HG03159 (cell line): ENCODE measurements at regions not wholly inside any gene's neighbourhood (a gene's known extent, or its start where the extent isn't known, plus 50 kb on each side); places are given as distances from the start of the nearest gene placed in this dataset.
"Not testable (repeated sequence)": the region's sequence is repeated elsewhere in the genome, so short reads cannot be mapped to it uniquely, and the experiment has no call there.

Experiments used
- ATAC-seq: cut with Tn5 transposase; IDR thresholded peaks from one replicate; pipeline ENCODE4 v1.9.1; 2021; ENCODE audit warnings: mild to moderate bottlenecking, moderate library complexity; ENCODE audit not compliant: unreplicated experiment

DNA sequence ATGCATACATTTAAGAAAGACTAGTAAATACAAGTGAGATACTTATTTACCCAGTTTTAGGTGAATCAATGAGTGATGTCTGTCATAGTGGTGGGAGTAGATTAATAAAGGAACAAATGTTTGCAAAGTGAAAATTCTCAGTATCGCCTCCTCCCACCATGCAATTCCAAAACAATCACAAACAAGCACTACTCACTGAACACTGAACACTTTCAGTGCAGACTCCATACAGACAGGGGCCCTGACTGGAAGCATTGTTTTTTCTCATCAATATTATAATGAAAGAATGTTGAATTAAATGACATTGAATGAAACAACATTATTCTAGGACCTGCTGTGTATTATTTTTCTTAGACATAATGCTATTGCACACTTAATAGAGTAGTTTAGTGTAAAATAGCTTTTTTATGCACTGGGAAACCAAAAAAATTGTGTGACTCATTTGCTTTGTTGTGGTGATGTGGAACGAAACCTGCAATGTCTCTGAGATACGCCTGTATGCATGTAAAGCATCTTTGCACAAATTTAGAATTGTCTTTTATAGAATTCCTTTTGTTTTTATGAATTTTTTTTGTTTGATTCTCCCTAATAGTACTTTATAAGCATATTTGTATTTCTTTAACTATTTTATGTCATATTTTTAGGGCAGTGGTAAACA is 317.5 kb downstream of the UTRN start:
- ATAC-seq: no peak

DNA sequence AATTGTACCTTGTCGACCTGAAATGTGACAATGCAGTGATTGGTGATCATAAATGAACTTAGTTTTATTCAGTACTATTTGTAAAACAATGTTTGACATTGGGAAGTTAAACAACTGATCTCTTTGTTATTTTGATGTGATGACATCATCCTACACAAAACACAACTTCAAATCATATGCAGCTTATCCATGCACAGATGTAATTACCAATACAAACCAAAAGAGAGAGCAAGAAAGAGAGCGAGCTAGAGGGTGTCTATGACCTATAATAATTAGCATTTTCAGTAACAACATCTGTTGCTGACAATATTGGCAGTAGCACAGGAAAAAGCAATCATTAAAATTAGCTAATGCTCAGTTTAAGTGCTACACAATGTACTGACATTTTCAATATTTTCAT is 320.9 kb downstream of the UTRN start:
- no peak for ATAC-seq

DNA sequence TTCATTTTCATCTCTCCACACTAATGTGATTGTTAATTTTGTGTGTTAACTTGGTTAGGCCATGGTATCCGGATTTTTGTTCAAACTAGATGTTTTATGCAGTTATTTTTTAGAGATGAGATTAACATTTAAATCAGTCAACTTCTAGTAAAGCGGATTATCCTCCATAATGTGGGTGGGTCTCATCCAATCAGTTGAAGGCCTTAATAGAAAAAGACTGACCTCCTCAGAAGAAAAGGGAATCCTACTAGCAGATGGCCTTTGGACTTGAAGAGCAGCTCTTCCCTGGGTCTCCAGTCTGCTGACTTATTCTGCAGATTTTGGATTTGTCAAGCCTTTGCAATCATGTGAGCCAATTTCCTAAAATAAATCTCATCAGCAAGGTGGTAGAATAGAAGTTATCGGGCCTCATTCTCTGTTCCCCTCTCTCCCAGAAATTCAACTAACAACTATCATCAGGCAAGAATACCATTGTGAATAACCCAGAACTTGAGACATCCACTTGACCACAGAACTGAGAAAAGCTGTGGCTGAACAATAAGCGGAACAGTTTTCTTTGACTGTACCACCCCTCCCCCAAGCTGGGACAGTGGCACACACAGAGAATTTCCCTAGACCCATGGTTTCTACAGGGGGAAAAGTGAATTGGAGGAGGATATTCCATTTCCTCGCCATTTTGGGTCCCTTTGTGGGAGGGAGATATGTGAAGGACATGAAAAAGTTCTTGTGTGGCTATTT is 323.0 kb downstream of the UTRN start:
- ATAC-seq: no peak

DNA sequence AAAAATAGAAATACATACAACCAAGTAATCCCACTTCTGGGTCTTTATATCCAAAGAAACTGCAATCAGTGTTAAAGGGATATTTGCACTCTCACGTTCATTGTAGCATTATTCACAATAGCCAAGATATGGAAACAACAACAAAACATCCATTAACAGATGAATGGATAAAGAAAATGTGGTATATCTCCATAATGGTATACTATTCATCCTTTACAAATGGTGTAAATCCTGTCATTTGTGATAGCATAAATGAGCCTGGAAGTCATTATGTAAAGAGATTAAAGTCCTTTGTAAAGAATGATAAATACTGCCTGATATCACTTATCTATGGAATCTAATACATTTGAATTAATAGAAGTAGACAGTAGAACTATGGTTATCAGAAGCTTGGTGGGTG is 327.7 kb downstream of the UTRN start:
- no peak for ATAC-seq

DNA sequence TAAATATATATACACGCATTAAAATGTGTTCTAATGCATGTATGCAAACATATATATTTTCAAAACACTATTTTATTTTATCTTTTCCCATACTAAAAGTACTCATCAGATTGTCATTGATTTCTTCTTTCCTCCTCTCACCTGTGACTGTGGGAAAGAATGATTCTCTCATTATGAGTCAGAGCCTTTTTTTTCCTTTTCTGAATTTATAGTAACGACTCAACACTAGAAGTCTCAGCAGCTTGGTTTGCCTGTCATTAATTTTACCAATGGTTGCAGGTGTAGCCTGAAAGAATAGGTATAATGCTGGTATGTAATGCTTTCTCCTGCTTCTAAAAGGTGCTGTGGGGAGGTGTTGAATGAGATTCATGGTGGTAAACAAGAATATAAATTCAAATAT is 328.7 kb downstream of the UTRN start:
- no peak for ATAC-seq

DNA sequence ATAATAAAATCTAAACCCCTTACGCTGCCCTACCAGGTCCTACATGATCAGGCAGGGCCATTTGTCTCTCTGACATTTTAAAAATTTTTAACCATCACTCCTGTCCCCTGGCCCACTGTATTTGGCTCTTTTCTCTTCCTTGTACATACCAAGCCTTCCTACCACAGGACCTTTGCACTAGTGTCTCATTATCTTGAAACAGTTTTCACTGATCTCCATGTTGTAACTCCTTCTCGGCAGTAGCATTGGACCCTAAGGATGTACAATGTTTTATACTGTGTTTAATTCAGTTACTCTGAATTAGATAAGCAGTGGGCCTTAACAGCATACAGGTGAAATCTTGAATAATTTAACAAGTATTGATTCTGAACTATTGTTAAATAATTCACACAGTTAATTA is 330.7 kb downstream of the UTRN start:
- no peak for ATAC-seq

DNA sequence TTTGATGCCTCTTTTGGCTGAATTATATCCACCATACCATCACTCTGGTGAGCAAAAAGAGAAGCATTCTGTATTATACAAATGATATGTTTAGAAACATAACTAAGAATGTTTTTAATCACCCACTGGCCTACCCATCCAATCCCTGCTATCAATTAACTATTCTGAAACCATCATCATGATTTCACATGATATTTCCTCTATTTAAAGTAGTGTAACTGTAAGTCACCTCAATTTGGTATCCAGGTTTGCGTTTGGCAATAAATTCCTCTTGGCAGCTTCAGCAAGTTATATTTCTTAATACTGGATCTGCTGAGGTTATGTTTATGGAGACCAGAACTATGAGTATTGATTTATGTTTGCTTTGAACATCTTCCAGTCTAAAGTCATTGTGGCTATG is 332.1 kb downstream of the UTRN start:
- no peak for ATAC-seq

DNA sequence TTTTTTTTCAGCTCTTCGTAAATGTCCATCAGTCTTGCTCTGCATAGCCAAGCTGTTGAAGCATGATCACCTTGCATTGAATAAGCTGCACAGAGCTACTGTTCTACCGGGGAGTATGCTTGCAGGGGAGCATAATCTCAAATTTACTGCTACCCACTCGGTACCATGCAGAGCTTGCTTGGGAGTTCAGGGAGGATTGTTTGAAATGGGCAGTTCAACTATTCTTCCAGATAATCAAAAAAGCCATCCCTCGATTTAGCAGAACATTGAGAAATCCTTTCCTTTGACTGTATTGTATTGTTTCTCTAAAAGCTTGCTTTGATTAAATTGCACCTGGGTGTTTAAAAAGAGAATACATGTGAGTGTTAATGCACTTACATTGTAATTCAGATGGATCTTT is 332.6 kb downstream of the UTRN start:
- ATAC-seq: no peak

DNA sequence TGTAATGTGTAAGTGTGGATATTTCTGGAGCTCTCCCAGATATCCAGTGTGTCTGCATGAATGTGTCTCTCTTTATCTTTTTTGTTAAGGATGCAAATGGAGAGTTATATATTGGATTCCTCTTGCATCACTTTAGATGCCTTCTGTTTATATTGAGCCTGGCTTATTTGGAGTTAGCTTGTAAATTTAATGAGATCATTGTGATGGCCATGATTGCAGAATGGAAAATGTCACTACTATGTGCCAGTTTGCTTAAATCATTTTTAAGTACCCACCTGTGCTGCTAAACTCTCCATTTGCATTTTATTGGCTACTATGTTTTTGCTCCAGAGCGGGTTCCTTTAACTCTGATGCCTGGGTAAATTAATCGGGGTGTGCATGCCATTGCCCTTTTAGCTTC is 334.8 kb downstream of the UTRN start:
- no peak for ATAC-seq

DNA sequence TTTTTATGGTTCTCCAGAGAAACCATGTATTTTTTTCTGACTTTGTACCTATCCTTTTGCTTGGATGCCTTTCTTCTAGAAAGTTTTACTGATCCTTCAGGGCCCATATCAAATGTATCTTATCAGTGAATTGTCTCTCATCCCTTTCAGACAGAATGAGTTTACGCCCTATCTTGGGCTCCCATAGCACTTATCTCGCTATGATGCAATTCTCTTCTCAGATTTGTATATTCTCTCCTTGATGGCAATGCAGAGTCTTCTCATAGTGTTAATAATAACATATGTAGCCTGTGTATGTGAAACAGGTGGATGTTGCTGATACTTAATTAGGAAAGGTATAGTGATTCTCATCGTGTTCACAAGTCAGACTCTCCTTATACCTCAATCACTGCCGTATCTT is 336.2 kb downstream of the UTRN start:
- ATAC-seq: no peak

DNA sequence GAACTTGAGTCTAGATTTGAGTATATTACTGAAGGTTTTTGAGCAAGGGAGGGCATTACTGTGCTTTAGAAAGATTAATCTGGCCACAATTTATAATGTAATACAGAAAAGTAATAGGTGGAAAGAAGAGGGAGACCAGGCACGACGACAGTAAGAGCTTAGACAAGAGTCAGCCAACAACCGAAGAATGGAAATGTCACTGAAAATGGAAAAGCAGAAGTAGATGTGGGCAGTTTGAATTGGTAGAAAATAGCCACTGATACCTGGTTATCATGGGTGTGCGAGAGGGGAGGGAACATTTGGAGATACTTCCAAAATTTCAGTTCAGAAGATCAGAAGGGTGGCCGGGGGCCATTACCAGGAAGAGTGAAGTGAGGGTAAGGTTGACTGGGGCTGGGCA is 339.1 kb downstream of the UTRN start:
- ATAC-seq: no peak

DNA sequence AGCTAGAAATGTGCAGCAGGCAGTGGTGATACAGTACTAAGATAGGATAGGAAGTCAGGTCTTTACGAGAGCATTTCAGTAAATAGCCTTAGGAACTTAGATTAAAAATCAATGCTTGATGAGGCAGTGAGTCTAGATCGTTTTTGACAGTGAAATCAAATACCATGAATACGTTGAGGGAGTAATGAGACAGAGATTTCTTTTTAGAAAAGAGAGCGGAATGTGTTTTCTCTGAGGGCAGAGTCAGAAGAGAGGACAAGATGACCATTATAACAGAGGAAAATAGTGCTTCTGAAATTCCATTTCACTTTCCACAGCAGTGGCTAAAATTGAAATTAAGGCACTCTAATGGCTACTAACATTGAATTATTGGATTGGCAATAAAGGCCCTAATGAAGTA is 339.6 kb downstream of the UTRN start:
- ATAC-seq: no peak

DNA sequence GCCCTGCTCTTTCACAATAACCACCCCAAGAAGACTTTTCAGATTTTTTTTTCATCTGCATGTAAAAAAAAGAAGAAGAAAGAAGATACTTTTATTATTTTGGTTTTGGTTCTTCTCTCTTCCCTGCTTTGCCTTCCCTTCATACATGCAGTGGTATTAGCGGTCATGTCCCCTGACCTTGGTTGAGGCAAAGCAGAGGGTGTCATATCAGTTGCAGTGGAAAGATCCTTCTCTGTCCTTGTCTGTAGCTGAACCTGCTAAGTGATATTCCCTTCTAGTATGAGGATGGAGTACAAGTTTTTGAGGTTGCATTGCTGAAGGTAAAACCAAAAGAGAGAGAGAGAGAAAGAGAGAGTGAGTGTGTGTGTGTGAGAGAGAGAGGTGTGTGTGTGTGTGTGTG is 345.7 kb downstream of the UTRN start:
- no peak for ATAC-seq

DNA sequence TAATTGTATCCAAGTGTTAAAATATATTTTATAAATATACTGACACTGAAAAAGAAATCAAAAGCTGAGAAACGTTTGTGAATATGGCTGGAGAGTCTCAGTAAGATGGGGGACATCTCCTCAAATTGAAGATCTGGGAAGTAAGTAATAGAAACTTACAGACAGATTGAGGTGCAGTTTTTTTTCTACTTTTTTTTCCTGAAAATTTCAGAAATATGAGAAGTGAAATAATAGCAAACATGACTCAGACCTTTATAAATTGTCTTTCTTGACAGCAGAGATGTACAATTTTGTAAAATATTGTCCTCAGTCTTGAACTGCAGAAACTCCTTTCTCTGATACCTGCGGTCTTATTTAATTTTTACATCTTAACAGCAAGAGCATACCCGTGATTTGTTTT is 347.1 kb downstream of the UTRN start:
- ATAC-seq: no peak

DNA sequence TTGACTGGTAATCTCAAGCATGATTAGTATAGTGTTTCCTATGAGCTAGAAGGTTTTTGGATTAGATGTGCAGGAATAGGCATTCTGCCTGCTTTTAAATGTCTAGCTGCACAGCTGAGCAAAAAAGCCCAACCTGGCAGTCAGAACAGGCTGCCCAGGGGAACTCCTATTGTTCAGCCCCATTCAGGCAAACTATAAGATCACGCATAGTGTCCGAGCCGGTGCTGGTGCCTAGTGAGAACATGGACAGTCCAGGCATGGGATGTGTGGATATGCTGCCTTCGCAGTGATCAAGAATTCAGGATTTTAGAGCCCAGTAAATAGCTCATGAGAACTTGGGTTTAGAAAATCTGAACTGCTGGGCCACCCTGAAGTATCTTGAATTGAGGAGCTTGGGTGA is 348.8 kb downstream of the UTRN start:
- ATAC-seq: no peak

DNA sequence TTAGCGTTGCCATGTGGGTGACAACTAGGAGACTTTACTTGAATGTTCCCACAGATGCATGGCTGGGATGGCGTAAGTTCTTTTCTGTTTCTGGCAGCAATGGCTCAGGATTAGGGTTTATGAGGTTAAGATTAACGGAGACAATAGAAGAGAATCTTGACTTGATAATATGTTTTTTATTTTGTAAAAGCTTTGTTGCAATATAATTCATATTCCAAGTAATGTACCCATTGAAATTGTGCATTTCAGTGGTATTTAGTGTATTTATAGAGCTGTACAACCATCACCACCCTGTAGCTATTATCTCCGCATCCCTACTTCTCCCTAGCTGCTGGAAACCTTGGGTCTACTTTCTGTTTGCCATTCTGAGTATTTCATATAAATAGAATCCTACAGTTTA is 349.2 kb downstream of the UTRN start:
- ATAC-seq: no peak

DNA sequence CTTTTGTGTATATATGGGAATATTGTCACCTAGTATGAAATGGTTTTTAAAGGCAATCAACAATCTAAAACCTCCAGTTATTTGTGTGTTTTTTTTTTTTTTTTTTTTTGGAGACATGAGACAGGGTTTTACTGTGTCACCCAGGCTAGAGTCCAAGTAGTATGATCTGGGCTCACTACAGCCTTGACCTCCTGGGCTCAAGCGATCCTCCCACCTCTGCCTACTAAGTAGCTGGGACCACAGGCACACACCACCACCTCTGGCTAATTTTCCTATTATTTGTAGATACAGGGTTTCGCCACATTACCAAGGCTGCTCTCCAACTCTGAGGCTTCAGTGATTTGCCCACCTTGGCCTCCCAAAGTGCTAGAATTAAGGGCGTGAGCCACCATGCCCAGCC is 349.9 kb downstream of the UTRN start:
- no peak for ATAC-seq

DNA sequence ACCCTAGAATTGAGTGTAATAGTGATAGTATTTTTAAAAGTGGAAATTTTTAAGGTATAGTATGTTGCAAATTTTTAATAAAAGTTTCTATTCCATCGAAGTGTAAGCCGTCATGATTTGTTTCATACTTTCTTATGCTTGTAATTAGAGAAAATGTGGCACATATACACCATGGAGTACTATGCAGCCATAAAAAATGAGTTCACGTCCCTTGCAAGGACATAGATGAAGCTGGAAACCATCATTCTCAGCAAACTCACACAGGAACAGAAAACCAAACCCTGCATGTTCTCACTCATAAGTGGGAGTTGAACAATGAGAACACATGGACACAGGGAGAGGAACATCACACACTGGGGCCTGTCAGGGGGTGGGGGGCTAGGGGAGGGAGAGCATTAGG is 350.9 kb downstream of the UTRN start:
- ATAC-seq: not testable (repeated sequence)

DNA sequence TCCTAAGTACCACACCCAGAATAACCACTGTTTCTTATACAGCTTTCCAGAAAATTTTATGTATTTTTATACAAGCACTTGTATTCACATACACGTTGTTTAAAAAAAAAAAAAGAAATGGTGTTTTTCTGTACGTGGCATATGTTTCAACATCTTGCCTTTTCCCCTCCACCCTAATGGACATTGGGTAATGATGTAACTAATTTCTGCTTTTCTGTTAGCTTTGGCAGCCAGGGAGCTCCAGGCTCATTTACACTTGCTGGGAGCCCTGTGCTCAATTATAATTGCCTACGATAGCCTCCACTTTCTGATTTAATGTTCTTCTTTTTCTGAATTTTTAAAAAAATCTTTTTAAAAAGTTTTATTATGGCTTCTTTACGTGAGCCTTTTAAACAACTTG is 352.4 kb downstream of the UTRN start:
- ATAC-seq: no peak

DNA sequence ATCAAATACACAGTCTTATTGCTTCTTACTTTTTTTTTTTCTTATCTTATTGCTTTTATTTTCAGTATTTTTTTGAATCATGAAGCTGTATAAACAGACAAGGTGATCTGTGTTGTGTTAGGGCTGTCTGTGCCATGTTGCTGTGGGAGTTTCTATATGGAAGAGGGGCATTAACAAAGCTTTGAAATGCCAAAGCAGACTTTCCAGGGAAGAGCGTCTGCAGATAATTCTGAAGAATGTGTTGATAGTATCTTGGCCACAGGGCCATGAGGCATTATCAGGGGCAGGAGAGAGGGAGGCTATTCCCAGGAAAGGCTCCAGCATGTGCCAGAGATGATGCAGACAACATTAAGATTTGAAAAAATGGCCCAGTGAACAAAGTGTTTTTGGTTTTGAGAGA is 354.5 kb downstream of the UTRN start:
- ATAC-seq: no peak

DNA sequence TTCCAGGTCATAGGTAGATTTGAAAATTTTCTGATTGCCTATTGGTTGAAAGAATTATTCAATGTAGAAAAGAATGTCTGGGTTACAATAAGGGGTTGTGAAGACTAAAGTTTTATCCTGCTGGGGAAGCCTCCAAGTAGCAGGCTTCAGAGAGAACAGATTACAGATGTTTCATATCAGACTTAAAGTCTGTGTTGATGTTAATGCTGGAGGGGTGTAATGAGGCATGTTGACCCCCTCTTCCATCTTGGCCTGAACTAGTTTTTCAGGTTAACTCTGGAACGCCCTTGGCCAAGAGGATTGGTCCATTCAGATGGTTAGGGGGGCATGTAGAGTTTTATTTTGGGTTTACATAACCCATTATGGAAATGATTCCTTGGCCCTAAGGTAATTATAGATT is 356.2 kb downstream of the UTRN start:
- no peak for ATAC-seq

DNA sequence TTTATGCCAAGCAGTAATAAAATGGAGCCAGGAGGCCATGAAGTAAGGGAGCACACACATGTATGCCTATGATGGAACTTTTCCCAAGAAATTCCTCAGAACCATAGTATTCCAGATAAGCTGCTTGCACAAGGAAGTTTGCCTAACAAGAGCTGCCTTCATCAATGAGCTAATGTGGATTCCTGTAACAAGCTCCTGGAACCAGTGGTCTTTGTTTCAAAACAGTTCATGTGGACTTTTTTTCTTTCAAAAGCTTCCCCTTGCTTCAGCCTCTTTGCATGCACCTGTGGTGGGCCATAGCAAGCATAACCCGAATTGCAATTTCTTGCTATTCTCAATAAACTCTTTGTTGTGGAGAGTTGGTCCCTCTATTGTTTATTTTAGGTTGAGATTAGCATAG is 359.6 kb downstream of the UTRN start:
- ATAC-seq: no peak
